Upper lobe of left lung (tissue), 6 donors: ENCODE measurements at regions not wholly inside any gene's neighbourhood (a gene's known extent, or its start where the extent isn't known, plus 50 kb on each side); places are given as distances from the start of the nearest gene placed in this dataset.

ENCODE experiments used
- ATAC-seq, 2 donors: fragments of 200-7000 bp; cut with Tn5 transposase; one replicate each; pipeline ENCODE4 v1.9.1; 2022; ENCODE audit warnings: mild to moderate bottlenecking in 2 of 2, moderate library complexity in 2 of 2; ENCODE audit not compliant: low FRiP score in 2 of 2
- DNase-seq, 2 donors: peaks; one replicate each; pipeline ENCODE4 v3.0.0-alpha.2; 2019 to 2020
- H3K27ac ChIP-seq, 4 donors: fragments of 200-600 bp; sonication (generic); one replicate each; pipeline ENCODE4 v1.5.1; 2016 to 2019
- H3K27me3 ChIP-seq, 4 donors: fragments of 200-600 bp; sonication (generic); one replicate each; pipeline ENCODE4 v1.5.1; 2017 to 2019
- H3K36me3 ChIP-seq, 4 donors: fragments of 200-600 bp; sonication (generic); one replicate each; pipeline ENCODE4 v1.5.1; 2016 to 2019
- H3K4me1 ChIP-seq, 4 donors: fragments of 200-600 bp; sonication (generic); one replicate each; pipeline ENCODE4 v1.5.1; 2018 to 2019
- H3K4me3 ChIP-seq, 4 donors: fragments of 200-600 bp; sonication (generic); one replicate each; pipeline ENCODE4 v1.5.1; 2017 to 2019; ENCODE audit warnings: mild to moderate bottlenecking in 2 of 4, moderate library complexity in 1 of 4
- H3K9me3 ChIP-seq, 4 donors: fragments of 200-600 bp; sonication (generic); one replicate each; pipeline ENCODE4 v1.5.1; 2018 to 2019
- CTCF ChIP-seq, 6 experiments: fragments of 450-650 bp in 4 of 6; fragments of 200-600 bp in 2 of 6; sonication (generic) in 2 of 6; IDR thresholded peaks; one replicate each; pipeline ENCODE4 v1.5.1; 2016 to 2019; ENCODE audit warnings: antibody characterized with exemption in 6 of 6
- EP300 ChIP-seq, 4 donors: sonication (generic); formaldehyde crosslinking; IDR thresholded peaks; one replicate each; pipeline ENCODE4 v1.5.1; 2017; ENCODE audit warnings: antibody characterized with exemption in 4 of 4, control low read depth in 2 of 4
- POLR2A ChIP-seq, 4 donors: fragments of 450-650 bp; IDR thresholded peaks; one replicate each; pipeline ENCODE4 v1.5.1; 2016 to 2017; ENCODE audit warnings: antibody characterized with exemption in 4 of 4, mild to moderate bottlenecking in 2 of 4
- POLR2AphosphoS5 ChIP-seq, 2 donors: sonication (generic); formaldehyde crosslinking; IDR thresholded peaks; one replicate each; pipeline ENCODE4 v1.5.1; 2017; ENCODE audit warnings: antibody characterized with exemption in 2 of 2
- WGBS, 2 donors: methylation state at CpG; one replicate each; pipeline ENCODE4 v1.1.5; 2017 to 2018; 5-methylcytosine and 5-hydroxymethylcytosine counted together
- donor health status: DM: no; HTN: no; CAD: no; lungs with moderate emphysema.
- donor health status: DM: no; HTN: yes; CAD: no; lungs with severe emphysema.

DNA sequence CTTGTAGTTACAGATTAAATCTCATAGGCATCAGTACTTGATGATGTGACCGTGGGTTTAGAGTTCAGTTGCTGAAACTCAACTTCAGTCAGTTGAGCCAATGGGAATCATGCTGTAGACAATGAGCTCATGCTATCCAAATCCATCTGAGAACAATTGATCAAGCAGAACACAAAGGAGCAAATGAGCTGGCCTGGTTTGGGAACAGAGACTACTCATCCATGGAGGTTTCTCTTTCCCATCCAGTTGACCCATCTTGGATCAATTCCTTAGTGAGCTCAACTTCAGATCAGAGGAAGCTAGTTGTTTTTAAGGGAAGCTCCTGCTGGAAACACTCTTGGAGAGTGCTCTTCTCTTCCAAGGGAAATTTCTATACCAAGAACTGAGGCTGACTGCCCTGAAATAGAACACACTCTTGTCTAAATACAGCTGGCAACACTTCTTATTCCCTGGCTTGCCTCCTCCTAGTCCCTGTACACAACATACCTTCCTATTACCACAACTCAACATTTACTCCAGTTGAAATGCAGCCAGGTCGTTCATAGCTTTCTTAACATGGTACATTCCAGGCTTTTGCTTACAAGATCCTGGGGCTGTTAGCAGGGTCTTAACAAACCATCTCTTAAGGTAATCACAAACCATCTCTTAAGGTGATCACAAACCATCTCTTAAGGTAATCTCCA, 203.9 kb upstream of the PRDM1 start:
- ATAC-seq (no peak), DNase-seq (no peak)
- Histone ChIP-seq H3K9me3 (no peaks in the 10 kb centered on the region), H3K4me1 (peaks cover 0 to 7% (median 2%) of the 10 kb centered on the region in 4 donors), H3K36me3 (no peaks in the 10 kb centered on the region), H3K27me3 (no peaks in the 10 kb centered on the region), H3K27ac (no peak overlapping the region), H3K4me3 (no peak overlapping the region)
- WGBS, 2 donors, result 74 to 88% methylated on average over 2 of the region's 2 CpGs
- TF ChIP-seq POLR2AphosphoS5 (IDR thresholded peaks at IDR 0.05) (no peak), EP300 (IDR thresholded peaks at IDR 0.05) (no peak), POLR2A (IDR thresholded peaks at IDR 0.05) (no peak), CTCF (IDR thresholded peaks at IDR 0.05) (no peak)

- H3K27ac ChIP-seq, result no peak overlapping the region
- no peaks in the 10 kb centered on the region for H3K36me3 ChIP-seq
- no peaks in the 10 kb centered on the region for H3K27me3 ChIP-seq
- H3K9me3 ChIP-seq, result no peaks in the 10 kb centered on the region
- H3K4me3 ChIP-seq, result no peak overlapping the region
- peaks cover 0 to 7% (median 2%) of the 10 kb centered on the region in 4 donors for H3K4me1 ChIP-seq
- WGBS, 2 donors, result 79 to 89% methylated on average over 3 of the region's 3 CpGs
- TF ChIP-seq POLR2A (IDR thresholded peaks at IDR 0.05), result no peak
- no peak for TF ChIP-seq CTCF (IDR thresholded peaks at IDR 0.05)
- TF ChIP-seq POLR2AphosphoS5 (IDR thresholded peaks at IDR 0.05), result no peak
- no peak for TF ChIP-seq EP300 (IDR thresholded peaks at IDR 0.05)
- DNase-seq (no peak), ATAC-seq (no peak)
Measured at GRCh38 chr6:105881608-105882007, 204.5 kb upstream of the PRDM1 start.

GRCh38 chr6:105880030-105880492, 206.1 kb upstream of the PRDM1 start:
- H3K36me3 ChIP-seq, result no peaks in the 10 kb centered on the region
- ATAC-seq (peak in 1 of 2 donors; percentile 80), DNase-seq (peak; percentile 41 to 55)
- no peaks in the 10 kb centered on the region for H3K27me3 ChIP-seq
- H3K9me3 ChIP-seq, result no peaks in the 10 kb centered on the region
- peaks cover 0 to 11% (median 0%) of the 10 kb centered on the region in 4 donors for H3K4me1 ChIP-seq
- H3K27ac ChIP-seq, result no peak overlapping the region
- H3K4me3 ChIP-seq, result no peak overlapping the region
- 69 to 71% methylated on average over 13 of the region's 13 CpGs for WGBS, 2 donors
- peak in 1 of 2 donors; percentile 46 for TF ChIP-seq POLR2AphosphoS5 (IDR thresholded peaks at IDR 0.05)
- TF ChIP-seq CTCF (IDR thresholded peaks at IDR 0.05), result no peak
- peak in 3 of 4 donors; percentile 42 to 72 (median 51) for TF ChIP-seq EP300 (IDR thresholded peaks at IDR 0.05)

DNA sequence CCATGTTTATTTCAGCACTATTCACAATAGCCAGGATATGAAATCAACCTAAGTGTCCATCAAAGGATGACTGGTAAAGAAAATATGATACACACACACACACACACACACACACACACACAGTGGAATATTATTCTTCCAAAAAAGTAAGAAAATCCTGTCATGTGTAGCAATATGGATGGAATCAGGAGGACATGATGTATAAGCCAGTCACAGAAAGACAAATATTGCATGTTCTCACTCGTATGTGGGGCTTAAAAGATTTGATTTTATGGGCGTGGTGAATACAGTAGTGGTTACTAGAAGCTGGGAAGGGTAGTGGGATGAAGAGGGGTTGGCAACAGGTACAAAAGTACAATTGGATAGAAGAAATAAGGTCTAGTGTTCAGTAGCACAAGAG, 207.0 kb upstream of the PRDM1 start:
- Histone ChIP-seq H3K4me3 (no peak overlapping the region), H3K36me3 (no peaks in the 10 kb centered on the region), H3K27ac (no peak overlapping the region), H3K9me3 (no peaks in the 10 kb centered on the region), H3K4me1 (peaks cover 0 to 11% (median 0%) of the 10 kb centered on the region in 4 donors), H3K27me3 (no peaks in the 10 kb centered on the region)
- 86 to 89% methylated on average over 2 of the region's 2 CpGs for WGBS, 2 donors
- no peak for ATAC-seq
- no peak for DNase-seq
- TF ChIP-seq POLR2AphosphoS5 (IDR thresholded peaks at IDR 0.05) (no peak), POLR2A (IDR thresholded peaks at IDR 0.05) (no peak), EP300 (IDR thresholded peaks at IDR 0.05) (no peak), CTCF (IDR thresholded peaks at IDR 0.05) (no peak)
